ENCODE measurements at regions not wholly inside any gene's neighbourhood (a gene's known extent, or its start where the extent isn't known, plus 50 kb on each side); places are given as distances from the start of the nearest gene placed in this dataset.

- no peak for TF ChIP-seq CTCF (IDR thresholded peaks at IDR 0.05; ENCODE audit: low read depth, low read length)
- DNase-seq (ENCODE audit: extremely low read depth, low read depth) = no peak
These were observed 141.9 kb downstream of the KCNA5 start for GRCh38 chr12:5185435-5186069.

- TF ChIP-seq CTCF (IDR thresholded peaks at IDR 0.05; ENCODE audit: low read depth, low read length) = no peak
These were observed 143.0 kb downstream of the KCNA5 start for GRCh38 chr12:5186715-5187114.

GRCh38 chr12:5187136-5187535 lies 143.5 kb downstream of the KCNA5 start:
- no peak for DNase-seq (ENCODE audit: extremely low read depth, low read depth)
- no peak for TF ChIP-seq CTCF (IDR thresholded peaks at IDR 0.05; ENCODE audit: low read depth, low read length)

More at GRCh38 chr12:5186715-5187114, 143.0 kb downstream of the KCNA5 start:
- DNase-seq (ENCODE audit: extremely low read depth, low read depth) = no peak

GRCh38 chr12:5188472-5188871 lies 144.8 kb downstream of the KCNA5 start:
- no peak for TF ChIP-seq CTCF (IDR thresholded peaks at IDR 0.05; ENCODE audit: low read depth, low read length)
- DNase-seq (ENCODE audit: extremely low read depth, low read depth) = no peak

- DNase-seq (ENCODE audit: extremely low read depth, low read depth) = no peak
- no peak for TF ChIP-seq CTCF (IDR thresholded peaks at IDR 0.05; ENCODE audit: low read depth, low read length)
These were observed 145.5 kb downstream of the KCNA5 start for GRCh38 chr12:5189173-5189572.

- no peak for TF ChIP-seq CTCF (IDR thresholded peaks at IDR 0.05; ENCODE audit: low read depth, low read length)
- no peak for DNase-seq (ENCODE audit: extremely low read depth, low read depth)
These were observed 148.3 kb downstream of the KCNA5 start for GRCh38 chr12:5191803-5192538.

GRCh38 chr12:5192726-5193125 lies 149.0 kb downstream of the KCNA5 start:
- DNase-seq (ENCODE audit: extremely low read depth, low read depth) = no peak
- no peak for TF ChIP-seq CTCF (IDR thresholded peaks at IDR 0.05; ENCODE audit: low read depth, low read length)
